HEK293T (cell line): ENCODE measurements at regions not wholly inside any gene's neighbourhood (a gene's known extent, or its start where the extent isn't known, plus 50 kb on each side); places are given as distances from the start of the nearest gene placed in this dataset.

Experiments
- ARNT ChIP-seq: fragments of 450-650 bp; IDR thresholded peaks from 2 replicates; pipeline ENCODE4 v1.6.1; 2017; ENCODE audit warnings: mild to moderate bottlenecking
- BHLHE40 ChIP-seq: fragments of 450-650 bp; IDR thresholded peaks from 2 replicates; pipeline ENCODE4 v1.6.1; 2016; ENCODE audit warnings: mild to moderate bottlenecking, moderate library complexity, borderline replicate concordance
- ELF4 ChIP-seq: fragments of 450-650 bp; IDR thresholded peaks from 2 replicates; pipeline ENCODE4 v1.6.1; 2017; ENCODE audit warnings: antibody characterized with exemption
- FOXM1 ChIP-seq: fragments of 450-650 bp; IDR thresholded peaks from 2 replicates; pipeline ENCODE4 v1.6.1; 2017; ENCODE audit warnings: mild to moderate bottlenecking, borderline replicate concordance
- L3MBTL2 ChIP-seq: fragments of 450-650 bp; conservative IDR thresholded peaks from 2 replicates; pipeline ENCODE4 v1.6.1; 2016; ENCODE audit warnings: mild to moderate bottlenecking
- PKNOX1 ChIP-seq: fragments of 450-650 bp; IDR thresholded peaks from 2 replicates; pipeline ENCODE4 v1.6.1; 2016
- SP1 ChIP-seq: fragments of 450-650 bp; IDR thresholded peaks from 2 replicates; pipeline ENCODE4 v1.6.1; 2017
- SUZ12 ChIP-seq: fragments of 450-650 bp; IDR thresholded peaks from 2 replicates; pipeline ENCODE4 v1.6.1; 2016; ENCODE audit warnings: mild to moderate bottlenecking
- ZNF384 ChIP-seq: fragments of 450-650 bp; IDR thresholded peaks from 2 replicates; pipeline ENCODE4 v1.6.1; 2016

GRCh38 chr1:199138061-199138460, 499.2 kb downstream of the PTPRC start:
- no peak for TF ChIP-seq BHLHE40
- TF ChIP-seq SP1: no peak
- TF ChIP-seq L3MBTL2: no peak
- TF ChIP-seq ARNT: no peak
- no peak for TF ChIP-seq FOXM1
- TF ChIP-seq SUZ12: no peak
- TF ChIP-seq ELF4: no peak
- no peak for TF ChIP-seq PKNOX1
- TF ChIP-seq ZNF384: no peak
